Right lobe of liver (tissue), 4 donors: ENCODE measurements at regions not wholly inside any gene's neighbourhood (a gene's known extent, or its start where the extent isn't known, plus 50 kb on each side); places are given as distances from the start of the nearest gene placed in this dataset.

ENCODE experiments used
- POLR2A ChIP-seq: fragments of 450-650 bp; IDR thresholded peaks from one replicate; pipeline ENCODE4 v1.6.1; 2017; ENCODE audit warnings: antibody characterized with exemption, mild to moderate bottlenecking
- TF ChIP-seq, protein P1 (sequence below), 4 donors: fragments of 200-600 bp in 3 of 4; fragments of 450-650 bp in 1 of 4; IDR thresholded peaks; one replicate each; pipeline versions ENCODE4 v1.5.1 to v1.8.0; 2016 to 2022; ENCODE audit warnings: antibody characterized with exemption in 4 of 4, mild to moderate bottlenecking in 2 of 4
- donor health status: DM: no; HTN: no; CAD: no.
- donor health status: DM: no; HTN: no; CAD: no.
- donor health status: DM: no; HTN: yes; CAD: no.

GRCh38 chr10:84789026-84789425 lies 460.6 kb downstream of the CCSER2 start:
- TF ChIP-seq, protein P1, sequence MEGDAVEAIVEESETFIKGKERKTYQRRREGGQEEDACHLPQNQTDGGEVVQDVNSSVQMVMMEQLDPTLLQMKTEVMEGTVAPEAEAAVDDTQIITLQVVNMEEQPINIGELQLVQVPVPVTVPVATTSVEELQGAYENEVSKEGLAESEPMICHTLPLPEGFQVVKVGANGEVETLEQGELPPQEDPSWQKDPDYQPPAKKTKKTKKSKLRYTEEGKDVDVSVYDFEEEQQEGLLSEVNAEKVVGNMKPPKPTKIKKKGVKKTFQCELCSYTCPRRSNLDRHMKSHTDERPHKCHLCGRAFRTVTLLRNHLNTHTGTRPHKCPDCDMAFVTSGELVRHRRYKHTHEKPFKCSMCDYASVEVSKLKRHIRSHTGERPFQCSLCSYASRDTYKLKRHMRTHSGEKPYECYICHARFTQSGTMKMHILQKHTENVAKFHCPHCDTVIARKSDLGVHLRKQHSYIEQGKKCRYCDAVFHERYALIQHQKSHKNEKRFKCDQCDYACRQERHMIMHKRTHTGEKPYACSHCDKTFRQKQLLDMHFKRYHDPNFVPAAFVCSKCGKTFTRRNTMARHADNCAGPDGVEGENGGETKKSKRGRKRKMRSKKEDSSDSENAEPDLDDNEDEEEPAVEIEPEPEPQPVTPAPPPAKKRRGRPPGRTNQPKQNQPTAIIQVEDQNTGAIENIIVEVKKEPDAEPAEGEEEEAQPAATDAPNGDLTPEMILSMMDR (IDR thresholded peaks at IDR 0.05) = no peak
- no peak for TF ChIP-seq POLR2A
